VCaP (cell line): ENCODE measurements at regions not wholly inside any gene's neighbourhood (a gene's known extent, or its start where the extent isn't known, plus 50 kb on each side); places are given as distances from the start of the nearest gene placed in this dataset.
"Not testable (repeated sequence)": the region's sequence is repeated elsewhere in the genome, so short reads cannot be mapped to it uniquely, and the experiment has no call there.

Source experiments
- H3K27ac ChIP-seq: fragments of 450-650 bp; 2 replicates; pipeline ENCODE4 v1.5.1; 2017
- TF ChIP-seq, protein P1 (sequence below): fragments of 450-650 bp; conservative IDR thresholded peaks from 2 replicates; pipeline ENCODE4 v1.5.1; 2017; ENCODE audit warnings: mild to moderate bottlenecking, moderate library complexity

GRCh38 chr3:140870351-140870750 lies 71.3 kb upstream of the SLC25A36 start:
- TF ChIP-seq, protein P1, sequence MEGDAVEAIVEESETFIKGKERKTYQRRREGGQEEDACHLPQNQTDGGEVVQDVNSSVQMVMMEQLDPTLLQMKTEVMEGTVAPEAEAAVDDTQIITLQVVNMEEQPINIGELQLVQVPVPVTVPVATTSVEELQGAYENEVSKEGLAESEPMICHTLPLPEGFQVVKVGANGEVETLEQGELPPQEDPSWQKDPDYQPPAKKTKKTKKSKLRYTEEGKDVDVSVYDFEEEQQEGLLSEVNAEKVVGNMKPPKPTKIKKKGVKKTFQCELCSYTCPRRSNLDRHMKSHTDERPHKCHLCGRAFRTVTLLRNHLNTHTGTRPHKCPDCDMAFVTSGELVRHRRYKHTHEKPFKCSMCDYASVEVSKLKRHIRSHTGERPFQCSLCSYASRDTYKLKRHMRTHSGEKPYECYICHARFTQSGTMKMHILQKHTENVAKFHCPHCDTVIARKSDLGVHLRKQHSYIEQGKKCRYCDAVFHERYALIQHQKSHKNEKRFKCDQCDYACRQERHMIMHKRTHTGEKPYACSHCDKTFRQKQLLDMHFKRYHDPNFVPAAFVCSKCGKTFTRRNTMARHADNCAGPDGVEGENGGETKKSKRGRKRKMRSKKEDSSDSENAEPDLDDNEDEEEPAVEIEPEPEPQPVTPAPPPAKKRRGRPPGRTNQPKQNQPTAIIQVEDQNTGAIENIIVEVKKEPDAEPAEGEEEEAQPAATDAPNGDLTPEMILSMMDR: no peak
- no peak overlapping the region for H3K27ac ChIP-seq

- H3K27ac ChIP-seq: no peak overlapping the region
- TF ChIP-seq, protein P1: no peak
These were observed 70.6 kb upstream of the SLC25A36 start for GRCh38 chr3:140871022-140871421.

- not testable (repeated sequence) for H3K27ac ChIP-seq
These were observed 69.5 kb upstream of the SLC25A36 start for GRCh38 chr3:140872165-140872564.

- TF ChIP-seq, protein P1: no peak
- H3K27ac ChIP-seq: no peak overlapping the region
These were observed 58.1 kb upstream of the SLC25A36 start for GRCh38 chr3:140883428-140884040.

DNA sequence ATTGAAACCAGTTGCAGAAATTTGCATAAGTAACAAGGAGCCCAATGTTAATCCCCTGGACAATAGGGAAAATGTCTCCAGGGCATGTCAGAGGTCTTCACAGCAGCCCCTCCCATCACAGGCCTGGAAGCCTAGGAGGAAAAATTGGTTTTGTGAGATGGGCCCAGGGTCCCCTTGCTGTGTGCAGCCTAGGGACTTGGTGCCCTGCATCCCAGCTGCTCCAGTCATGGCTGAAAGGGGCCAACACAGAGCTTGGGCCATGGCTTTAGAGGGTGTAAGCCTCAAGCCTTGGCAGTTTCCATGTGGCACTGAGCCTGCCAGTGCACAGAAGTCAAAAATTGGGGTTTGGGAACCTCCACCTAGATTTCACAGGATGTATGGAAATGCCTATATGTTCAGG lies 55.9 kb upstream of the SLC25A36 start:
- not testable (repeated sequence) for H3K27ac ChIP-seq
